ENCODE measurements at regions not wholly inside any gene's neighbourhood (a gene's known extent, or its start where the extent isn't known, plus 50 kb on each side); places are given as distances from the start of the nearest gene placed in this dataset.

DNA sequence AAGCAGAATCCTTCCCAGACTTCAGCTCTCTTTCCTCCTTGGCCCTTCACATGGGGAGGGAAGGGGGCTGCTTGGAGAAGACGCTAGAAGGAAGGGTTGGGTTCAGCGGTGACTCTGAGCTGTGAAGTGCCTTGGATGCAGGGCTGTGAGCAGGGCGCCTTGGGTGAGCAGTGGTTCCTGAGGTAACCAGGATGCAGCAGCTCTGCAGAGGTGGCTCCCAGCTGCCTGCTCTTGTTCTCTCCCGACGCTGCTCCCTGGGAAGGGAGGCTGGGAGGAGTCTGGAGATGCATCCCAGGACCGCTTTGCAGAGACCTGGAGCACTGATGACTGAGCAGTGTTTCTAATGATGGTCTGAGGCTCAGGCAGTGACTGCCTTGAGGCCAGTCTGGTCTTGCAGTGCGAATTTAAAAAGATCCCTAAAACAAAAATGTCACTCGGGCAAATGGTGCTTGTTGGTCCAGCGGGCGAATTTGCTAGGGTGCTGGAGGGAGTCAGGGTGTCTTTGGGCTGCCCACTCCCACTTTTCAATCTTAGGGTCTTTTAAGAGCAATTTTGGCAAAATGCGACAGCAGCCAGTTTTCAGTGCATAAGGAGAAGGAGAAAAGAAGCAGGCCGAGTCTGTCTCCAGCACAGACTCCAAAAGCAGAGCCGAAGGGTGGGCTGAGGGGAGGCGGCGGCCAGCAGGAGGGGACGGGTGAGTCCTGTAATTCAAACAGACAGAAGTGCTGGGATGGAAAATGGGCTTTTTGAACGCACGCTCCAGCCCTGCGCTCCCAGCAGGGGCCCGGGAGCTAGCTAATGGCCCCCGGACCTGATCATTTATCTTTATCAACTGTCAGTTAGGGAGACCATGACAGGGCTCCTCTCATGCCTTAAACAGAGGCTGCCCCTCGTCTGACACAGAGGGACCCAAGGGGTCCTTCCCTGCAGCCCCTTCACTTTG lies 191.2 kb upstream of the SHH start:
- no peak overlapping the region for H3K27ac ChIP-seq (ENCODE audit: low read length)
- H3K9me3 ChIP-seq (ENCODE audit: control insufficient read depth in 1 of 2, low read length in 2 of 2) = peaks cover 0 to 5% of the 10 kb centered on the region in 2 donors
- no peak overlapping the region for H3K4me3 ChIP-seq (ENCODE audit: low read depth in 1 of 2, low read length in 2 of 2)
- no peaks in the 10 kb centered on the region for H3K36me3 ChIP-seq (ENCODE audit: control insufficient read depth in 1 of 2, insufficient read depth in 2 of 2, low read length in 2 of 2)
- no peaks in the 10 kb centered on the region for H3K27me3 ChIP-seq (ENCODE audit: low read depth, low read length)
- no peaks in the 10 kb centered on the region for H3K4me1 ChIP-seq (ENCODE audit: control insufficient read depth in 1 of 2, insufficient read depth in 2 of 2, low read length in 2 of 2)

DNA sequence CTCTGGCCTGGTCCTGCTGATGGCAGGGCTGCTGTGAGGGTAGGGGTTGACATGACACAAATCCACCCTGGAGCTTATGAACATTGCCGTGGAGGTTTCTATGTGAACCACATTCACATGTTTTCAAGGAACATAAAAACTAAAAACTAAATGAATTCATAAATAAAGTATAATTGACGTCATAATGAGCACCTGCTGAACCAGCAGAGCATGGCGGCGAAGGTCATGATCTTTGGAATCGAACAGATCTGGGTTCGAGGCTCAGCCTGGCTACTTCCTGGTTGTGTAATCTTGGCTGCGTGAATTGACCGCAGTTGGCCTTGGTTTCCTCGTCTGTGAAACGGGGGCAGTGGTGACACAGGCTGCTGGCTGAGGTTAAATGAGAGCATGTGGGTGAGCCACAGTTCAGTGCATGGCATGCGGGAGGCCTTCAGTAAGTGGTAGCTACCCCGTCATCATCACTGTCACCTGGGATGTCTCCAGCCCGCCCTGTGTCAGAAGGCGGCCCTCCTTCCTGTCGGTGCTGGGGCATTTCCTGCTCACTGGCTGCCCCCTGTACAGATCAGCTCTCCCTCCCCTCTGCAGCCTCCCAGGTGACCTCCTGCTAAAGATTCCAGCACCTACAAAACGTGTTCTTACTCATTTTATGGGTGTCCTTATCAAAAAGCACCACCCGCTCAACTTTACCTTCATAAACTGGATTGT lies 190.3 kb upstream of the SHH start:
- Histone ChIP-seq H3K36me3 (ENCODE audit: control insufficient read depth in 1 of 2, insufficient read depth in 2 of 2, low read length in 2 of 2) (no peaks in the 10 kb centered on the region), H3K27ac (ENCODE audit: low read length) (no peak overlapping the region), H3K4me3 (ENCODE audit: low read depth in 1 of 2, low read length in 2 of 2) (no peak overlapping the region), H3K4me1 (ENCODE audit: control insufficient read depth in 1 of 2, insufficient read depth in 2 of 2, low read length in 2 of 2) (no peaks in the 10 kb centered on the region), H3K27me3 (ENCODE audit: low read depth, low read length) (no peaks in the 10 kb centered on the region), H3K9me3 (ENCODE audit: control insufficient read depth in 1 of 2, low read length in 2 of 2) (peaks cover 0 to 5% of the 10 kb centered on the region in 2 donors)

DNA sequence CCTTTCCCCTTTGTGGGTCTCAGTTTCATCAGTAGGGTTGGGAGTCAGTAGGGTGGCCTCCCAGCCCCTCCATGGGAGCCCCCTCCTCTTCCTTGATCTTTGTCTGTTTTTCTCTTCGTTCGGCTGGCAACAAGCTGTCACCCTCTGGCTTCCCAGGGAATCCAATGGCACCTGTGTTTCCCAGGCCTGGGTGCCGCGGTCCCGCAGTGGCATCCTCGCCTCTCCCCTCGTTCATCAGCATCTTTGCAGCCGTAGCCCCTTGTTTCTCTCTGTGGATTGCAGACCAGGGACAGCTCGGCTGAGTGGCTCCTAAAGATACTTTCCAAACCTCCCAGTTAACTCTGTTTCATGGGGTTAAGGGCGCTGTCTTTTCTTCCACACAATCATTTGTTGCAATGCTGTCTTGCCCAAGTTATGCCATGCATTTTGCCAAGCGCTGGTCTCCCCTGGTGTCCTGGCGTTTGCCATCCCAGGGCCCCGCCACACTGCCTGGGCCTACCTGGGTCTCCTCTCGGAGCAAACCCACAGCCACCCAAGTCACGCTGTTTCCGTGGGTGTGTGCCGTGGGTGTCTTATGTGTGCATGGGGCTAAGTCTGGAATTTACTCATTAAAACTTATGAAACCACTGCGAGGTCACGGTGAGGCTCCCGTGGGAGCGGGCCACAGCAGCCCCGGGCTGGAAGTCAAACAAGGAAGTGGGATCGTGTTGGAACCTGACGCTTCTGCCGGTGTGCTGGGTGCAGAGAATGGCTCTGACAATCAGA lies 189.4 kb upstream of the SHH start:
- H3K27ac ChIP-seq (ENCODE audit: low read length) = no peak overlapping the region
- no peaks in the 10 kb centered on the region for H3K27me3 ChIP-seq (ENCODE audit: low read depth, low read length)

DNA sequence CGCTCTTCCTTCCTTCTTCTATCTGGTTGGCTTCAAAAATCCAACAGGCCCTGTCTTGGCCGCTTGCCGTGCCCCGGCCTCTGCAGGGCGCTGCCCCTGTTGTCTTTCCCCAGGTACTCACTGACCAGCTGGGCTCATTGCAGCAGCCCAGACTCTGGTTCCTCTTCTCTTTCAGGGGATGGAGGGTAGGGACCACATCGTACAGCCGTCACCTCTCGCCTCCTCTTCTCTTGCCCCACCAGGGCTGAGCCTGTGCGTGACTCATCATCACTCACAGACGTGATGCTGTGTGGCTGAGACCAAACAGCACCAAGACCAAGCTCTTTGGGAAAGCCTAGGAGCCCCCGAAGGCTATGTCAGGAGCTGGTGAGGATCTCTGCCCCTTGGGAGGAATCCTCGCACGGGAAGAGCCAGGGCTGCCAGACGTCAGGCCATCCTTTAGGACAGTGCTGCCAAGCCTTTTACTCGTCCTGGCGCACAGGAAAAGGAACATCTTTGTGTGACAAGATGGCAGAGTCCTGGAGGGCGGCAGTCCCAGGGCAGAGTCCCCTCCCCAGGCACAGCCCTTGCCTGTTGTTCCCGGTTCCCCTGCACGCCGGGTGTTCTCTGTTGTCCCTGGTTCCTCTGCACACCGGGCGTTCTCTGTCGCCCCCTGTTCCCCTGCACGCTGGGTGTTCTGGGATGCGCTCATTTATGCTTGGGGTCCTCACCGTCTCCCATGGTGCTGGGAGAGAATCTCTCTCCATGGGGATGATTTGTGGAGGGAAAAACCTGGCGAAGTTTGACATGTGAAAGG lies 188.5 kb upstream of the SHH start:
- Histone ChIP-seq H3K9me3 (ENCODE audit: control insufficient read depth in 1 of 2, low read length in 2 of 2) (no peaks in the 10 kb centered on the region), H3K4me3 (ENCODE audit: low read depth in 1 of 2, low read length in 2 of 2) (no peak overlapping the region), H3K4me1 (ENCODE audit: control insufficient read depth in 1 of 2, insufficient read depth in 2 of 2, low read length in 2 of 2) (no peaks in the 10 kb centered on the region), H3K27me3 (ENCODE audit: low read depth, low read length) (no peaks in the 10 kb centered on the region), H3K36me3 (ENCODE audit: control insufficient read depth in 1 of 2, insufficient read depth in 2 of 2, low read length in 2 of 2) (no peaks in the 10 kb centered on the region), H3K27ac (ENCODE audit: low read length) (no peak overlapping the region)

More for the DNA sequence above, 189.4 kb upstream of the SHH start:
- Histone ChIP-seq H3K4me3 (ENCODE audit: low read depth in 1 of 2, low read length in 2 of 2) (no peak overlapping the region), H3K9me3 (ENCODE audit: control insufficient read depth in 1 of 2, low read length in 2 of 2) (no peaks in the 10 kb centered on the region), H3K4me1 (ENCODE audit: control insufficient read depth in 1 of 2, insufficient read depth in 2 of 2, low read length in 2 of 2) (no peaks in the 10 kb centered on the region), H3K36me3 (ENCODE audit: control insufficient read depth in 1 of 2, insufficient read depth in 2 of 2, low read length in 2 of 2) (no peaks in the 10 kb centered on the region)

DNA sequence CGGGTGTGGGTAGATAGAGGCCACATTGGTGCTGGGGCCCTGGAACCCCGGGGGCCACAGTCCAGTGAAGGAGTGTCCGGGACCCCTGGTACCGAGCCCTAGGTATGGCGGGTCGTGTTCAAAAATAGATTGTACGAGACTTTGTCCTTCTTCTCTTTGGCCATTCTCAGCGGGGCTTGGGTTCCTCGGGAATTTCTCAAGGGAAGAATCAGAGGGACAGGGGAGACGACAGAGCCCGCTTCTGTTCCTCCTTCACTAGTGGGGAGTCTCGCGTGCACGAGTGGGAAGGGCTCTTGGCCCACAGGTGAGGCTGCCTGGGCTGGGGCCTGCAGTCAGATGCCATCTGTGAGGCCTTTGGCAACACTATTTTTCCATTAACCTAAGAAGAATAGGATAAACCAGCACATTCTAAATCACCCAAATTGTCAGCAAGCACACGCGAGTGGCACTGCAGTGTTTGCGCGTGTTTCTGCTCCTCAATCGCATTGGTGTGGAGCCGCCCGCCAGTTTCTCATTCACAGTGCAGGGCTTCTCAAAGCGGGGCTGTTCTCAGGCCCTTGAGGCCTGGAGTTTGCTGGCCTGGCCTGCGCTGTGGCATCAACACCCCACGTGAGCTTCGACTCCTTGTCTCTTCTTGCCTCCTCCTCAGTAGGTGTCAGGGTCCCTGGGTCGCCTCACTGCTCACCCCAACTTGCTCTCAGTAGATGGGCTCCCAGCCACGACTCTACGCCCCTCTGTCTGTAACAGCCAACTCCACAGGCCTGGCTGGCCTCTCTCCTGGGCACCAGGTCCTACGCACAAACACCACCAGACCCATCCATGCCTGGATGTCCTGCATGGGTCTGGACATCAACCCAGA lies 187.6 kb upstream of the SHH start:
- no peaks in the 10 kb centered on the region for H3K27me3 ChIP-seq (ENCODE audit: low read depth, low read length)
- H3K36me3 ChIP-seq (ENCODE audit: control insufficient read depth in 1 of 2, insufficient read depth in 2 of 2, low read length in 2 of 2) = no peaks in the 10 kb centered on the region
- no peak overlapping the region for H3K4me3 ChIP-seq (ENCODE audit: low read depth in 1 of 2, low read length in 2 of 2)
- H3K9me3 ChIP-seq (ENCODE audit: control insufficient read depth in 1 of 2, low read length in 2 of 2) = no peaks in the 10 kb centered on the region
- H3K4me1 ChIP-seq (ENCODE audit: control insufficient read depth in 1 of 2, insufficient read depth in 2 of 2, low read length in 2 of 2) = no peaks in the 10 kb centered on the region
- no peak overlapping the region for H3K27ac ChIP-seq (ENCODE audit: low read length)

DNA sequence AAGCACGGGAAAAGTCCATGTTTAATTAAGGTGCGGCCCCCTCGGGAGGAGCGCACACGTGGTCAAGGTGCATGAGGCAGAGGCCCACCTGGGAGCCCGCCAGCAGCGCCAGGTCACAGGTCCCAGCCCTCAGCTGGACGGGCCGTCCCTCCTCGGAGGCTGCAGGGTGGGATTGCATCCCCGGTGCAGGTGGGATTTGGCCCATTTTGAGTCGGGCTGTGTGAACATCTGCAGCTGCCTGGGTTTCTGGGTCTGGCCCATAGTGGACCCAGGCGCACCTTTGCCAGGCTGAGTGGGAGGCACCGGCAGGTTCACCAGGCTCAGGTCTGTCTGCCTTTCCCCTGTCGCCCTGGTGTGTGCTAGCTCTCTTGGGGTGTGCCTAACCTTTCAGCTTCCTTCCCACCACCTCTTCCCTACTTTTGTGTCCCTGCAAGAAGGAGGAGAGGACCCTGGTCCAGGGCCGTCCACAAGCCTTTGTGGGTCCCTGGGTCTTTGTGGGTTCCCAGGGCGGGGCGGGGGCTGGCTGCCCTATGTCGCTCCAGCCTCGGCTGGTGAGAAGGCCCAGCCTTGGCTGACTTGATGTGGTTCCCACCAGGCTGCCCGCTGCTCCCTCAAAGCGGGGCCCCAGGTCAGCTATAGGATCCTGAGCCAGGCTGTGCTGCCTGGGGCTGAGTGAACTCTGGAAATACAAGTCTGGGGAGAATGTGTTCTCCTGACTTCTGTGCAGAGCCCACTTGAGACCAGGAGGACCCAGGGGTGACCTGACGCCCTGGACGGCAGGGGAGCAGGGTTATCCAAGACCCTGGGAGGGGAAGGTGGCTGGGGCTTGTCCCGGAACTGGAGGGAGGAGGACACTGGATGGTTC lies 186.7 kb upstream of the SHH start:
- H3K4me1 ChIP-seq (ENCODE audit: control insufficient read depth in 1 of 2, insufficient read depth in 2 of 2, low read length in 2 of 2) = no peaks in the 10 kb centered on the region
- H3K27me3 ChIP-seq (ENCODE audit: low read depth, low read length) = no peaks in the 10 kb centered on the region
- H3K36me3 ChIP-seq (ENCODE audit: control insufficient read depth in 1 of 2, insufficient read depth in 2 of 2, low read length in 2 of 2) = no peaks in the 10 kb centered on the region
- H3K9me3 ChIP-seq (ENCODE audit: control insufficient read depth in 1 of 2, low read length in 2 of 2) = no peaks in the 10 kb centered on the region
- H3K27ac ChIP-seq (ENCODE audit: low read length) = no peak overlapping the region
- no peak overlapping the region for H3K4me3 ChIP-seq (ENCODE audit: low read depth in 1 of 2, low read length in 2 of 2)

DNA sequence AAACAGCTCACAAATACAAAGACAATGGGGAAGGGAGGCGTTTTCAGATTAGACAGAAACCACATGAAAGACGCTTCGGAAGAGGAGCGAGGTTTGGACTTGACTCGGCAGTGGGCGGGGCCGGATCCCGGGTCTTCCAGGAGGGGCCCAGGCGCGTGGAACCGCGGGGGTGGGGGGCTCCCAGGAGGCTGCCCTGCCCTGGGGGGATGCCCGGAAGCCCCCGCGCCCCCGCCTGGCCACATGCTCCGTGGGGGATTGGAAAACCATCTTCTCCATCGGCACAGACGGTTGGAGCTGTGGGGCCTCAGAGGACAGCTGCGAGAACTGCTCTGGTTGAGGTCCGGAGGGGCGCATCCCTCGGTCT lies 186.0 kb upstream of the SHH start:
- H3K27ac ChIP-seq (ENCODE audit: low read length) = no peak overlapping the region
- no peaks in the 10 kb centered on the region for H3K9me3 ChIP-seq (ENCODE audit: control insufficient read depth in 1 of 2, low read length in 2 of 2)
- no peaks in the 10 kb centered on the region for H3K4me1 ChIP-seq (ENCODE audit: control insufficient read depth in 1 of 2, insufficient read depth in 2 of 2, low read length in 2 of 2)
- no peaks in the 10 kb centered on the region for H3K36me3 ChIP-seq (ENCODE audit: control insufficient read depth in 1 of 2, insufficient read depth in 2 of 2, low read length in 2 of 2)
- no peaks in the 10 kb centered on the region for H3K27me3 ChIP-seq (ENCODE audit: low read depth, low read length)
- H3K4me3 ChIP-seq (ENCODE audit: low read depth in 1 of 2, low read length in 2 of 2) = no peak overlapping the region

DNA sequence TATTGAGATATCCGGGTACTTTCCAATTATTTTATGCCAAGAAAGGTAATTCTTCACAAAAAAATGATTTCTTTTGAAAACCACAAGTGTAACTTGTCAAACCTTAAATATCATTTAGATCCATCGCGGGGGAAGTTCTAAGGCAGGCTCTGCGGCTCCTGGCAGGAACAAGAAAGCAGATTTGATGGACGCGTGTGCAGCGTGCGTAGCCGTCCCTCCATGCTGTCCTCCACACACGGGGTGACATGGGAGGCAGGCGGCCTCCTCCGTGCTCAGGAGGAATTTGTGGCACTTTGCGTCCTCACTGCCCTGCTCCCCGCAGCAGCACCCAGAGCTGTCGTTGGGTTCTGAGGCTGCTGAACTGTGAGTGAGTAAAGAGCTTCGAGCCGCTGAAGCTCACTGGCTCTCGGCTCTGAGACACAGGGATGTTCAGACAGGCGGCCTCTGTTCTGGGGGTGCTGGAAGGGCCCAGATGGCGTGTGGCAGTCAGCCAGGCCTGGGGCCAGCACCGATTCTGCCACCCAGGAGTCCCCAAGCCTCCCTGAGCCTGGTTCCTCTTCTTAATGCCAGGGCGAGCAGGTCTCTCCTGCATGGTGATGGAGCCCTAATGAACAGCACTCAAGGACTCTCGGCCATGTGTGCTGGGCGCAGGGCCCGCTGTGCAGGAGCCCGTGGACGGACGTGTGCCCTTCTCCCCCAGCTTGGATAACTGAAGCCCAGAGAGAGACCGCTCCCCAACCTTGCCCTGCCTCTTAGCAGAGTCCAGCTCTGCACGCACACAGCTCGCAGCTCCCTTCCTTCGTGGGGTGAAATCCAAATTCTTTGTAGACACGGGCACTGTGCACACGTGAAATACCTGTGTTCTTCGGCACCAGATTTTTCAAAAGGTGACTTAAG lies 185.4 kb upstream of the SHH start:
- no peaks in the 10 kb centered on the region for H3K36me3 ChIP-seq (ENCODE audit: control insufficient read depth in 1 of 2, insufficient read depth in 2 of 2, low read length in 2 of 2)
- H3K4me1 ChIP-seq (ENCODE audit: control insufficient read depth in 1 of 2, insufficient read depth in 2 of 2, low read length in 2 of 2) = no peaks in the 10 kb centered on the region
- H3K9me3 ChIP-seq (ENCODE audit: control insufficient read depth in 1 of 2, low read length in 2 of 2) = no peaks in the 10 kb centered on the region
- no peaks in the 10 kb centered on the region for H3K27me3 ChIP-seq (ENCODE audit: low read depth, low read length)
- H3K4me3 ChIP-seq (ENCODE audit: low read depth in 1 of 2, low read length in 2 of 2) = no peak overlapping the region
- no peak overlapping the region for H3K27ac ChIP-seq (ENCODE audit: low read length)

DNA sequence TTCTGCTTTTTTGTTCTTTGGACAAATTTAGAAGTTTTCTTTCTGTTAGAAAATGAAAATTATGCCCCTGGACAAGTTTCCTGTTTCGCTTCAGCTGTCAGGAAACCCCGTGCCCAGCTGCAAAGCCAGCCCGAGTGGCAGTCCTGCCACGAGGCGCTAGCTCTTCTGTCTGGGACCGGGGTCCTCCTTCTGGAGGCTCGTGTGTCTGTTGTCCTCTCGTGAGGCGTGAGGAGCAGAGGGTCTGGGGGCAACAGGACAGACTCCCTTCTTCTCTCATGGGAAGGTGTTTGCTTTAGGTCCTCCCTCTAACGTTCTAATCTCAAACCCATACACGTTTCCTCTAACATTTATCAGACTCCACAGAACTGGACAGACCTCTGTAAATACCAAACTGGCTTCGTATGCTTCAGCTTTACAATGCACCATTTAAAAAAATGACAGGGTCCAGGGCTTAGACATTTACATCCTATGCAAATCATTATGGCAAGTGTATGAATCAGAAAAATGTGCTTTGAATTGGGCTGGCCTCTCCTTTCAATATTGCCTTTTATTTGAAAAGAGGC lies 184.5 kb upstream of the SHH start:
- no peaks in the 10 kb centered on the region for H3K27me3 ChIP-seq (ENCODE audit: low read depth, low read length)
- H3K27ac ChIP-seq (ENCODE audit: low read length) = no peak overlapping the region
- H3K9me3 ChIP-seq (ENCODE audit: control insufficient read depth in 1 of 2, low read length in 2 of 2) = no peaks in the 10 kb centered on the region
- no peaks in the 10 kb centered on the region for H3K36me3 ChIP-seq (ENCODE audit: control insufficient read depth in 1 of 2, insufficient read depth in 2 of 2, low read length in 2 of 2)
- no peaks in the 10 kb centered on the region for H3K4me1 ChIP-seq (ENCODE audit: control insufficient read depth in 1 of 2, insufficient read depth in 2 of 2, low read length in 2 of 2)
- no peak overlapping the region for H3K4me3 ChIP-seq (ENCODE audit: low read depth in 1 of 2, low read length in 2 of 2)
